ENCODE measurements at regions not wholly inside any gene's neighbourhood (a gene's known extent, or its start where the extent isn't known, plus 50 kb on each side); places are given as distances from the start of the nearest gene placed in this dataset.

GRCh38 chr14:89549381-89550125 lies 132.5 kb upstream of the FOXN3 start:
- TF ChIP-seq CTCF (IDR thresholded peaks at IDR 0.05) (no peak), POLR2A (IDR thresholded peaks at IDR 0.05) (no peak)
